Activated naive CD4-positive, alpha-beta T cell treated with anti-CD3 and anti-CD28 coated beads, Interleukin-2, amount 50 U/mL, for 72 hours (primary cell): ENCODE measurements at regions not wholly inside any gene's neighbourhood (a gene's known extent, or its start where the extent isn't known, plus 50 kb on each side); places are given as distances from the start of the nearest gene placed in this dataset.

ENCODE experiments used
- ATAC-seq, 2 donors: fragments of 150-1000 bp; cut with Tn5 transposase; 2 replicates each; pipeline ENCODE4 v1.10.0; 2021; ENCODE audit warnings: mild to moderate bottlenecking in 2 of 2, moderate library complexity in 2 of 2
- DNase-seq, 2 donors: peaks; one replicate each; pipeline ENCODE4 v3.0.0; 2021 to 2022; ENCODE audit warnings: low spot score in 2 of 2
- H3K27ac Mint-ChIP-seq, 2 donors: one replicate each; pipeline ENCODE4 v1.8.0; 2022; ENCODE audit warnings: mild to moderate bottlenecking in 2 of 2, mixed read lengths in 2 of 2
- H3K36me3 Mint-ChIP-seq, 2 donors: one replicate each; pipeline ENCODE4 v1.8.0; 2022; ENCODE audit warnings: mixed read lengths in 2 of 2
- H3K9me3 Mint-ChIP-seq, 2 donors: one replicate each; pipeline ENCODE4 v1.8.0; 2022; ENCODE audit warnings: mixed read lengths in 2 of 2

- Mint-ChIP-seq H3K9me3 (no peaks in the 10 kb centered on the region), H3K36me3 (no peaks in the 10 kb centered on the region), H3K27ac (no peak overlapping the region)
- ATAC-seq (no peak), DNase-seq (no peak)
Observed at GRCh38 chr7:115123441-115123840, 201.5 kb downstream of the MDFIC start.

GRCh38 chr7:115122388-115122787 is 200.5 kb downstream of the MDFIC start:
- no peaks in the 10 kb centered on the region for H3K36me3 Mint-ChIP-seq
- H3K27ac Mint-ChIP-seq = no peak overlapping the region
- ATAC-seq (no peak), DNase-seq (no peak)
- no peaks in the 10 kb centered on the region for H3K9me3 Mint-ChIP-seq

- no peak for DNase-seq
- no peaks in the 10 kb centered on the region for H3K9me3 Mint-ChIP-seq
- H3K27ac Mint-ChIP-seq = no peak overlapping the region
- no peak for ATAC-seq
- no peaks in the 10 kb centered on the region for H3K36me3 Mint-ChIP-seq
Observed at GRCh38 chr7:115117748-115118147, 195.9 kb downstream of the MDFIC start.

GRCh38 chr7:115116773-115117715 is 195.2 kb downstream of the MDFIC start:
- DNase-seq = no peak
- ATAC-seq = no peak

GRCh38 chr7:115113776-115114175 is 191.9 kb downstream of the MDFIC start:
- Mint-ChIP-seq H3K27ac (no peak overlapping the region), H3K36me3 (no peaks in the 10 kb centered on the region), H3K9me3 (no peaks in the 10 kb centered on the region)
- no peak for ATAC-seq
- DNase-seq = no peak

More at GRCh38 chr7:115116773-115117715, 195.2 kb downstream of the MDFIC start:
- no peaks in the 10 kb centered on the region for H3K36me3 Mint-ChIP-seq
- no peak overlapping the region for H3K27ac Mint-ChIP-seq
- H3K9me3 Mint-ChIP-seq = no peaks in the 10 kb centered on the region

- Mint-ChIP-seq H3K27ac (no peak overlapping the region), H3K9me3 (no peaks in the 10 kb centered on the region), H3K36me3 (no peaks in the 10 kb centered on the region)
- ATAC-seq = no peak
- DNase-seq = no peak
Observed at GRCh38 chr7:115113131-115113530, 191.2 kb downstream of the MDFIC start.

GRCh38 chr7:115110523-115110922 is 188.6 kb downstream of the MDFIC start:
- no peak for DNase-seq
- no peak for ATAC-seq
- no peaks in the 10 kb centered on the region for H3K36me3 Mint-ChIP-seq
- no peak overlapping the region for H3K27ac Mint-ChIP-seq
- H3K9me3 Mint-ChIP-seq = no peaks in the 10 kb centered on the region

- Mint-ChIP-seq H3K36me3 (no peaks in the 10 kb centered on the region), H3K27ac (no peak overlapping the region), H3K9me3 (no peaks in the 10 kb centered on the region)
- ATAC-seq = no peak
- DNase-seq = no peak
Observed at GRCh38 chr7:115106316-115106715, 184.4 kb downstream of the MDFIC start.

GRCh38 chr7:115102738-115103137 is 180.8 kb downstream of the MDFIC start:
- ATAC-seq = no peak
- no peaks in the 10 kb centered on the region for H3K36me3 Mint-ChIP-seq
- no peak for DNase-seq
- no peaks in the 10 kb centered on the region for H3K9me3 Mint-ChIP-seq
- H3K27ac Mint-ChIP-seq = no peak overlapping the region

- no peak for ATAC-seq
- Mint-ChIP-seq H3K36me3 (no peaks in the 10 kb centered on the region), H3K27ac (no peak overlapping the region), H3K9me3 (no peaks in the 10 kb centered on the region)
- no peak for DNase-seq
Observed at GRCh38 chr7:115101199-115101598, 179.3 kb downstream of the MDFIC start.

GRCh38 chr7:115099906-115100305 is 178.0 kb downstream of the MDFIC start:
- H3K27ac Mint-ChIP-seq = no peak overlapping the region
- H3K36me3 Mint-ChIP-seq = no peaks in the 10 kb centered on the region
- no peaks in the 10 kb centered on the region for H3K9me3 Mint-ChIP-seq
- DNase-seq (no peak), ATAC-seq (no peak)

GRCh38 chr7:115097175-115097671 is 175.3 kb downstream of the MDFIC start:
- no peaks in the 10 kb centered on the region for H3K9me3 Mint-ChIP-seq
- DNase-seq (no peak), ATAC-seq (no peak)
- no peak overlapping the region for H3K27ac Mint-ChIP-seq
- H3K36me3 Mint-ChIP-seq = no peaks in the 10 kb centered on the region

GRCh38 chr7:115096262-115096661 is 174.4 kb downstream of the MDFIC start:
- no peaks in the 10 kb centered on the region for H3K9me3 Mint-ChIP-seq
- H3K27ac Mint-ChIP-seq = no peak overlapping the region
- H3K36me3 Mint-ChIP-seq = no peaks in the 10 kb centered on the region

GRCh38 chr7:115094163-115094562 is 172.3 kb downstream of the MDFIC start:
- no peaks in the 10 kb centered on the region for H3K9me3 Mint-ChIP-seq
- H3K27ac Mint-ChIP-seq = no peak overlapping the region
- no peak for ATAC-seq
- DNase-seq = no peak
- H3K36me3 Mint-ChIP-seq = no peaks in the 10 kb centered on the region

More at GRCh38 chr7:115096262-115096661, 174.4 kb downstream of the MDFIC start:
- ATAC-seq (no peak), DNase-seq (no peak)

GRCh38 chr7:115088893-115089292 is 167.0 kb downstream of the MDFIC start:
- no peaks in the 10 kb centered on the region for H3K9me3 Mint-ChIP-seq
- ATAC-seq (no peak), DNase-seq (no peak)
- no peaks in the 10 kb centered on the region for H3K36me3 Mint-ChIP-seq
- no peak overlapping the region for H3K27ac Mint-ChIP-seq

- ATAC-seq (no peak), DNase-seq (no peak)
- Mint-ChIP-seq H3K9me3 (no peaks in the 10 kb centered on the region), H3K27ac (no peak overlapping the region), H3K36me3 (peaks cover 0 to 5% of the 10 kb centered on the region in 2 donors)
Observed at GRCh38 chr7:115087437-115087836, 165.5 kb downstream of the MDFIC start.

- ATAC-seq (no peak), DNase-seq (no peak)
- no peak overlapping the region for H3K27ac Mint-ChIP-seq
- no peaks in the 10 kb centered on the region for H3K9me3 Mint-ChIP-seq
- peaks cover 0 to 5% of the 10 kb centered on the region in 2 donors for H3K36me3 Mint-ChIP-seq
Observed at GRCh38 chr7:115086146-115086841, 164.4 kb downstream of the MDFIC start.
